Coronary artery (tissue), 2 donors: ENCODE measurements at regions not wholly inside any gene's neighbourhood (a gene's known extent, or its start where the extent isn't known, plus 50 kb on each side); places are given as distances from the start of the nearest gene placed in this dataset.
A peak's percentile ranks its signal among the peaks of the same experiment; 100 is the strongest.

Experiments used
- DNase-seq: peaks from one replicate; pipeline ENCODE4 v3.0.0-alpha.2; 2017; ENCODE audit warnings: low spot score
- H3K27ac ChIP-seq, 2 donors: fragments of 200-600 bp; sonication (generic); one replicate each; pipeline ENCODE4 v1.5.1; 2016 to 2019
- H3K4me3 ChIP-seq: fragments of 200-600 bp; sonication (generic); 2 replicates; pipeline ENCODE4 v1.5.1; 2016; ENCODE audit warnings: mild to moderate bottlenecking, moderate library complexity
- CTCF ChIP-seq: fragments of 200-600 bp; sonication (generic); IDR thresholded peaks from one replicate; pipeline ENCODE4 v1.5.1; 2019; ENCODE audit warnings: antibody characterized with exemption

- Histone ChIP-seq H3K27ac (no peak overlapping the region), H3K4me3 (no peak overlapping the region)
- no peak for TF ChIP-seq CTCF
- DNase-seq = no peak
Observed at GRCh38 chr6:156577749-156578148, 199.4 kb upstream of the ARID1B start.

GRCh38 chr6:156575361-156575760 lies 201.8 kb upstream of the ARID1B start:
- DNase-seq = no peak
- H3K27ac ChIP-seq = no peak overlapping the region
- no peak overlapping the region for H3K4me3 ChIP-seq
- no peak for TF ChIP-seq CTCF

GRCh38 chr6:156564807-156565149 lies 212.4 kb upstream of the ARID1B start:
- H3K4me3 ChIP-seq = no peak overlapping the region
- no peak for TF ChIP-seq CTCF
- no peak overlapping the region for H3K27ac ChIP-seq
- DNase-seq = no peak

- Histone ChIP-seq H3K4me3 (no peak overlapping the region), H3K27ac (no peak overlapping the region)
- peak; percentile 81 for TF ChIP-seq CTCF
- peak; percentile 85 for DNase-seq
Observed at GRCh38 chr6:156564127-156564806, 212.9 kb upstream of the ARID1B start.

- no peak for DNase-seq
- H3K27ac ChIP-seq = no peak overlapping the region
- TF ChIP-seq CTCF = no peak
- H3K4me3 ChIP-seq = no peak overlapping the region
Observed at GRCh38 chr6:156563714-156564113, 213.5 kb upstream of the ARID1B start.

- no peak for TF ChIP-seq CTCF
- no peak for DNase-seq
- Histone ChIP-seq H3K27ac (no peak overlapping the region), H3K4me3 (no peak overlapping the region)
Observed at GRCh38 chr6:156562636-156563035, 214.5 kb upstream of the ARID1B start.

GRCh38 chr6:156562019-156562418 lies 215.2 kb upstream of the ARID1B start:
- no peak overlapping the region for H3K4me3 ChIP-seq
- TF ChIP-seq CTCF = no peak
- no peak for DNase-seq
- H3K27ac ChIP-seq = no peak overlapping the region
